PC-9 (cell line): ENCODE measurements at regions not wholly inside any gene's neighbourhood (a gene's known extent, or its start where the extent isn't known, plus 50 kb on each side); places are given as distances from the start of the nearest gene placed in this dataset.

Source experiments
- BruUV-seq: library from RNA; stranded (reverse); fragments of 400-500 nt; replicated peaks from 2 replicates; lab custom pipeline; 2021; lab: Mats Ljungman, UMichigan
- CTCF ChIA-PET: fragments of 300-600 bp; sonication (Branson Sonifier 250); formaldehyde crosslinking; loops from one replicate; lab custom pipeline; 2022; ENCODE audit warnings: antibody characterized with exemption; lab: Charles Lee
- POLR2A ChIA-PET: fragments of 300-600 bp; sonication (Branson Sonifier 250); formaldehyde crosslinking; loops from one replicate; lab custom pipeline; 2022; ENCODE audit warnings: antibody characterized with exemption; ENCODE audit not compliant: unreplicated experiment; lab: Charles Lee
- DNase-seq, 2 experiments: peaks; one replicate each; pipeline versions ENCODE4 v3.0.0 to v3.0.0-alpha.2; 2015 to 2022; ENCODE audit warnings: mixed read lengths in 1 of 2
- H2AFZ ChIP-seq: fragments of 200-600 bp; sonication (generic); 2 replicates; pipeline ENCODE4 v1.8.1; 2017; ENCODE audit warnings: antibody characterized with exemption
- H3F3A ChIP-seq: fragments of 200-600 bp; sonication (generic); 2 replicates; pipeline ENCODE4 v1.8.1; 2017; ENCODE audit warnings: antibody characterized with exemption, mild to moderate bottlenecking, low read depth; ENCODE audit not compliant: insufficient read depth
- H3K27ac ChIP-seq: fragments of 200-600 bp; sonication (generic); 2 replicates; pipeline ENCODE4 v1.6.1; 2016; ENCODE audit warnings: mixed run types
- H3K27me3 ChIP-seq: fragments of 200-600 bp; sonication (generic); 2 replicates; pipeline ENCODE4 v1.6.1; 2016; ENCODE audit warnings: low read depth, mixed run types; ENCODE audit not compliant: insufficient read depth
- H3K36me3 ChIP-seq: fragments of 200-600 bp; sonication (generic); 2 replicates; pipeline ENCODE4 v1.6.1; 2016; ENCODE audit warnings: low read depth, mixed run types
- H3K4me1 ChIP-seq: fragments of 200-600 bp; sonication (generic); replicated peaks from 2 replicates; pipeline ENCODE4 v1.6.1; 2016; ENCODE audit warnings: mixed run types; ENCODE audit not compliant: insufficient read depth
- H3K4me2 ChIP-seq: fragments of 200-600 bp; sonication (generic); 2 replicates; pipeline ENCODE4 v1.6.1; 2017; ENCODE audit warnings: mixed run types
- H3K4me3 ChIP-seq: fragments of 200-600 bp; sonication (generic); 2 replicates; pipeline ENCODE4 v1.6.1; 2016; ENCODE audit warnings: mixed run types
- H3K79me2 ChIP-seq: fragments of 200-600 bp; sonication (generic); 2 replicates; pipeline ENCODE4 v1.6.1; 2017; ENCODE audit warnings: low read depth, mixed run types
- H3K9me2 ChIP-seq: fragments of 200-600 bp; sonication (generic); 2 replicates; pipeline ENCODE4 v1.8.1; 2017; ENCODE audit warnings: mild to moderate bottlenecking; ENCODE audit not compliant: insufficient read depth
- H3K9me3 ChIP-seq: fragments of 200-600 bp; sonication (generic); 2 replicates; pipeline ENCODE4 v1.8.1; 2016; ENCODE audit warnings: low read depth; ENCODE audit not compliant: insufficient read depth
- H4K20me1 ChIP-seq: fragments of 200-600 bp; sonication (generic); 2 replicates; pipeline ENCODE4 v1.8.1; 2017; ENCODE audit not compliant: insufficient read depth
- CTCF ChIP-seq: fragments of 200-600 bp; sonication (generic); conservative IDR thresholded peaks from 2 replicates; pipeline ENCODE4 v1.6.1; 2017; ENCODE audit warnings: mixed run types, antibody characterized with exemption, mild to moderate bottlenecking, moderate library complexity
- EZH2 ChIP-seq: fragments of 200-600 bp; sonication (generic); IDR thresholded peaks from 2 replicates; pipeline ENCODE4 v1.8.0; 2017; ENCODE audit warnings: antibody characterized with exemption, low read depth
- intact Hi-C: fragments of 100-400 bp; cut with micrococcal nuclease; formaldehyde crosslinking; loops from one replicate; pipeline ENCODE4 v1.10.0; 2022; ENCODE audit not compliant: unreplicated experiment

- Histone ChIP-seq H3K4me2 (no peak overlapping the region), H3F3A (no peaks in the 10 kb centered on the region), H3K79me2 (no peaks in the 10 kb centered on the region), H3K4me1 (peaks cover 11% of the 10 kb centered on the region; the same call in 1 of the 2 replicates), H3K9me2 (no peaks in the 10 kb centered on the region), H2AFZ (no peak overlapping the region), H3K27me3 (no peaks in the 10 kb centered on the region), H3K36me3 (no peaks in the 10 kb centered on the region), H3K9me3 (no peaks in the 10 kb centered on the region), H3K4me3 (no peak overlapping the region), H4K20me1 (no peaks in the 10 kb centered on the region), H3K27ac (no peak overlapping the region)
- ChIA-PET POLR2A (no interaction called here), CTCF (no interaction called here)
- no TSS peak for BruUV-seq
- no peak for TF ChIP-seq CTCF
- no peak for TF ChIP-seq EZH2
- DNase-seq: no peak
- intact Hi-C loops: no loop called here
These were observed 60.0 kb upstream of the ELK3 start for GRCh38 chr12:96134200-96134599.

GRCh38 chr12:96136161-96136560 is 58.0 kb upstream of the ELK3 start:
- BruUV-seq: no TSS peak
- intact Hi-C loops: no loop called here
- Histone ChIP-seq H3K9me3 (no peaks in the 10 kb centered on the region), H3K4me2 (no peak overlapping the region), H3K9me2 (no peaks in the 10 kb centered on the region), H3K4me3 (no peak overlapping the region), H3K36me3 (no peaks in the 10 kb centered on the region), H3F3A (no peaks in the 10 kb centered on the region), H3K4me1 (peaks cover 11% of the 10 kb centered on the region; the same call in 1 of the 2 replicates), H4K20me1 (no peaks in the 10 kb centered on the region), H3K27ac (no peak overlapping the region), H3K79me2 (no peaks in the 10 kb centered on the region), H2AFZ (no peak overlapping the region), H3K27me3 (no peaks in the 10 kb centered on the region)
- TF ChIP-seq EZH2 (no peak), CTCF (no peak)
- POLR2A ChIA-PET: no interaction called here
- CTCF ChIA-PET: no interaction called here
- no peak for DNase-seq

GRCh38 chr12:96136725-96137378 is 57.3 kb upstream of the ELK3 start:
- H3K9me2 ChIP-seq: no peaks in the 10 kb centered on the region
- DNase-seq: peak in 1 of 2 experiments; percentile 50
- CTCF ChIA-PET: no interaction called here

More at GRCh38 chr12:96136725-96137378, 57.3 kb upstream of the ELK3 start:
- H4K20me1 ChIP-seq: no peaks in the 10 kb centered on the region
- no peaks in the 10 kb centered on the region for H3F3A ChIP-seq
- H3K4me3 ChIP-seq: no peak overlapping the region
- TF ChIP-seq CTCF: no peak
- TF ChIP-seq EZH2: no peak
- no peaks in the 10 kb centered on the region for H3K36me3 ChIP-seq
- POLR2A ChIA-PET: no interaction called here
- peaks cover 11% of the 10 kb centered on the region; the same call in 1 of the 2 replicates for H3K4me1 ChIP-seq
- H2AFZ ChIP-seq: no peak overlapping the region
- H3K9me3 ChIP-seq: no peaks in the 10 kb centered on the region
- intact Hi-C loops: no loop called here
- H3K27ac ChIP-seq: no peak overlapping the region
- no TSS peak for BruUV-seq
- no peaks in the 10 kb centered on the region for H3K79me2 ChIP-seq
- no peak overlapping the region for H3K4me2 ChIP-seq
- H3K27me3 ChIP-seq: no peaks in the 10 kb centered on the region
